ENCODE measurements at regions not wholly inside any gene's neighbourhood (a gene's known extent, or its start where the extent isn't known, plus 50 kb on each side); places are given as distances from the start of the nearest gene placed in this dataset.

- Histone ChIP-seq H3K4me2 (no peak overlapping the region), H3K27me3 (ENCODE audit: insufficient read depth) (no peaks in the 10 kb centered on the region), H3K27ac (ENCODE audit: low read depth) (no peak overlapping the region), H3K9me2 (ENCODE audit: insufficient read depth) (no peaks in the 10 kb centered on the region), H3K4me3 (peak overlapping the region; percentile 43; the same call in 1 of the 2 replicates), H3K79me2 (replicated peaks; ENCODE audit: insufficient read depth) (no peaks in the 10 kb centered on the region), H2AFZ (peak overlapping the region; percentile 96), H3F3A (replicated peaks; ENCODE audit: low read depth) (no peaks in the 10 kb centered on the region), H4K20me1 (replicated peaks; ENCODE audit: insufficient read depth) (no peaks in the 10 kb centered on the region), H3K4me1 (ENCODE audit: insufficient read depth) (no peaks in the 10 kb centered on the region), H3K36me3 (ENCODE audit: insufficient read depth) (no peaks in the 10 kb centered on the region)
- Mint-ChIP-seq H3K9me3 (peaks cover 3% of the 10 kb centered on the region; the same call in 1 of the 3 replicates), H3K27ac (no peak overlapping the region), H3K27me3 (ENCODE audit: insufficient read depth, low read depth, poor library complexity) (peaks cover 15% of the 10 kb centered on the region), H3K4me1 (peaks cover 7% of the 10 kb centered on the region; the same call in 2 of the 3 replicates), H3K36me3 (ENCODE audit: low read depth) (no peaks in the 10 kb centered on the region), H3K4me3 (peak overlapping the region; percentile 36; the same call in 2 of the 3 replicates)
- peak; percentile 98 to 99 for TF ChIP-seq CTCF (conservative IDR thresholded peaks at IDR 0.05; ENCODE audit: low read depth in 2 of 2)
- TF ChIP-seq STAT1 (IDR thresholded peaks at IDR 0.05; ENCODE audit: unreplicated experiment): no peak
- peak; percentile 88 for DNase-seq (ENCODE audit: low spot score)
- peak; percentile 91 for ATAC-seq
Measured at GRCh38 chr18:47754311-47755101, 176.0 kb downstream of the SMAD2 start.

- no peak for ATAC-seq
- Mint-ChIP-seq H3K9me3 (no peaks in the 10 kb centered on the region), H3K27me3 (ENCODE audit: insufficient read depth, low read depth, poor library complexity) (peaks cover 27% of the 10 kb centered on the region), H3K36me3 (ENCODE audit: low read depth) (no peaks in the 10 kb centered on the region), H3K4me1 (peaks cover 7% of the 10 kb centered on the region; the same call in 2 of the 3 replicates), H3K4me3 (no peak overlapping the region), H3K27ac (no peak overlapping the region)
- H3K79me2 ChIP-seq (replicated peaks; ENCODE audit: insufficient read depth): no peaks in the 10 kb centered on the region
- no peaks in the 10 kb centered on the region for H3K9me2 ChIP-seq (ENCODE audit: insufficient read depth)
- DNase-seq (ENCODE audit: low spot score): no peak
- no peak overlapping the region for H3K27ac ChIP-seq (ENCODE audit: low read depth)
- no peaks in the 10 kb centered on the region for H3K4me1 ChIP-seq (ENCODE audit: insufficient read depth)
- peaks cover 9% of the 10 kb centered on the region; the same call in 1 of the 2 replicates for H3K27me3 ChIP-seq (ENCODE audit: insufficient read depth)
- no peaks in the 10 kb centered on the region for H3F3A ChIP-seq (replicated peaks; ENCODE audit: low read depth)
- no peak overlapping the region for H3K4me3 ChIP-seq
- no peaks in the 10 kb centered on the region for H3K36me3 ChIP-seq (ENCODE audit: insufficient read depth)
- no peak overlapping the region for H2AFZ ChIP-seq
- no peak overlapping the region for H3K4me2 ChIP-seq
- H4K20me1 ChIP-seq (replicated peaks; ENCODE audit: insufficient read depth): no peaks in the 10 kb centered on the region
- TF ChIP-seq ZNF114 (CRISPR knock-in tag; IDR thresholded peaks at IDR 0.05): no peak
- TF ChIP-seq ZNF462 (CRISPR knock-in tag; IDR thresholded peaks at IDR 0.05): no peak
- no peak for TF ChIP-seq EZH2 (IDR thresholded peaks at IDR 0.05; ENCODE audit: low read depth, unreplicated experiment)
- TF ChIP-seq NANOG (IDR thresholded peaks at IDR 0.05; ENCODE audit: borderline replicate concordance): no peak
- no peak for TF ChIP-seq POLR2AphosphoS5 (IDR thresholded peaks at IDR 0.05; ENCODE audit: low read depth)
- no peak for TF ChIP-seq ETS1 (IDR thresholded peaks at IDR 0.05)
- TF ChIP-seq ZNF331 (CRISPR knock-in tag; IDR thresholded peaks at IDR 0.05; ENCODE audit: low read depth): no peak
- no peak for TF ChIP-seq EZH2phosphoT487 (IDR thresholded peaks at IDR 0.05; ENCODE audit: unreplicated experiment)
- TF ChIP-seq JUNB (IDR thresholded peaks at IDR 0.05; ENCODE audit: unreplicated experiment): no peak
Measured at GRCh38 chr18:47752796-47753645, 177.4 kb downstream of the SMAD2 start.
